CD14-positive monocyte (primary cell): ENCODE measurements at regions not wholly inside any gene's neighbourhood (a gene's known extent, or its start where the extent isn't known, plus 50 kb on each side); places are given as distances from the start of the nearest gene placed in this dataset.

Experiments
- DNase-seq, 3 donors: peaks; one replicate each; pipeline ENCODE4 v3.0.0-alpha.2; 2011 to 2022
- H2AFZ ChIP-seq: 2 replicates; pipeline ENCODE4 v1.6.0; 2012; ENCODE audit warnings: mild to moderate bottlenecking, low read depth, low read length, inconsistent platforms; ENCODE audit not compliant: insufficient read depth, poor library complexity, severe bottlenecking
- H3K27ac ChIP-seq, 2 donors: 1 replicate in 1 of 2; 2 replicates in 1 of 2; pipeline ENCODE4 v1.5.1; 2012 to 2013; ENCODE audit warnings: low read length in 2 of 2, control low read depth in 1 of 2, inconsistent platforms in 1 of 2, low read depth in 1 of 2, mild to moderate bottlenecking in 1 of 2
- H3K27me3 ChIP-seq, 2 donors: one replicate each; pipeline versions ENCODE4 v1.6.0 to v1.6.1; 2011 to 2013; ENCODE audit warnings: low read length in 2 of 2; ENCODE audit not compliant: control insufficient read depth in 2 of 2, insufficient read depth in 2 of 2
- H3K36me3 ChIP-seq, 2 donors: replicated peaks in 1 of 2; 1 replicate in 1 of 2; 2 replicates in 1 of 2; pipeline versions ENCODE4 v1.5.1 to v1.6.1; 2012 to 2013; ENCODE audit warnings: low read length in 2 of 2, control low read depth in 1 of 2, inconsistent platforms in 1 of 2, mild to moderate bottlenecking in 1 of 2; ENCODE audit not compliant: insufficient read depth in 2 of 2, control insufficient read depth in 1 of 2
- H3K4me1 ChIP-seq, 2 donors: 1 replicate in 1 of 2; 2 replicates in 1 of 2; pipeline versions ENCODE4 v1.5.1 to v1.6.1; 2012 to 2013; ENCODE audit warnings: low read length in 2 of 2, control low read depth in 1 of 2, inconsistent platforms in 1 of 2, mild to moderate bottlenecking in 1 of 2, moderate library complexity in 1 of 2; ENCODE audit not compliant: insufficient read depth in 2 of 2, control insufficient read depth in 1 of 2
- H3K4me2 ChIP-seq: replicated peaks from 2 replicates; pipeline ENCODE3; 2012; ENCODE audit warnings: low read length, moderate library complexity, mild to moderate bottlenecking; ENCODE audit not compliant: poor library complexity, severe bottlenecking; ENCODE audit errors: extremely low read depth
- H3K4me3 ChIP-seq, 3 experiments: fragments of 200-600 bp in 1 of 3; sonication (generic) in 1 of 3; replicated peaks in 1 of 3; 1 replicate in 2 of 3; 2 replicates in 1 of 3; pipeline ENCODE4 v1.5.1; 2011 to 2013; ENCODE audit warnings: low read length in 3 of 3, mild to moderate bottlenecking in 3 of 3, control low read depth in 2 of 3, low read depth in 2 of 3, inconsistent platforms in 1 of 3, moderate library complexity in 1 of 3
- H3K79me2 ChIP-seq: 2 replicates; pipeline ENCODE4 v1.6.0; 2012; ENCODE audit warnings: mild to moderate bottlenecking, control low read depth, inconsistent platforms, low read length, moderate library complexity; ENCODE audit not compliant: insufficient read depth
- H3K9ac ChIP-seq: 2 replicates; pipeline ENCODE4 v1.6.0; 2017; ENCODE audit warnings: low read length, mild to moderate bottlenecking; ENCODE audit not compliant: insufficient read depth, poor library complexity, severe bottlenecking
- H3K9me3 ChIP-seq, 2 donors: replicated peaks in 1 of 2; 1 replicate in 1 of 2; 2 replicates in 1 of 2; pipeline versions ENCODE4 v1.5.1 to v1.6.1; 2012 to 2013; ENCODE audit warnings: low read length in 2 of 2, control low read depth in 1 of 2; ENCODE audit not compliant: control insufficient read depth in 1 of 2, insufficient read depth in 1 of 2
- H4K20me1 ChIP-seq: 2 replicates; pipeline ENCODE4 v1.6.0; 2012; ENCODE audit warnings: mild to moderate bottlenecking, low read length, control low read depth, moderate library complexity; ENCODE audit not compliant: insufficient read depth
- H3K27ac Mint-ChIP-seq, 7 donors: one replicate each; pipeline ENCODE4 v1.8.0; 2020; ENCODE audit warnings: mild to moderate bottlenecking in 7 of 7, mixed read lengths in 7 of 7, moderate library complexity in 6 of 7, inconsistent platforms in 2 of 7
- H3K27me3 Mint-ChIP-seq, 3 donors: one replicate each; pipeline ENCODE4 v1.8.0; 2021 to 2022; ENCODE audit warnings: low read depth in 3 of 3, mild to moderate bottlenecking in 3 of 3, mixed read lengths in 3 of 3, moderate library complexity in 3 of 3, inconsistent platforms in 1 of 3
- H3K36me3 Mint-ChIP-seq, 2 donors: one replicate each; pipeline ENCODE4 v1.8.0; 2020; ENCODE audit warnings: mixed read lengths in 2 of 2, inconsistent platforms in 1 of 2, mild to moderate bottlenecking in 1 of 2
- H3K4me1 Mint-ChIP-seq: one replicate; pipeline ENCODE4 v1.8.0; 2020; ENCODE audit warnings: mild to moderate bottlenecking, mixed read lengths
- H3K4me3 Mint-ChIP-seq, 2 donors: one replicate each; pipeline ENCODE4 v1.8.0; 2020; ENCODE audit warnings: mild to moderate bottlenecking in 2 of 2, mixed read lengths in 2 of 2, moderate library complexity in 1 of 2
- H3K9me3 Mint-ChIP-seq, 7 donors: one replicate each; pipeline ENCODE4 v1.8.0; 2020 to 2022; ENCODE audit warnings: mixed read lengths in 7 of 7, mild to moderate bottlenecking in 6 of 7, moderate library complexity in 6 of 7, inconsistent platforms in 2 of 7
- WGBS: methylation state at CpG from one replicate; pipeline ENCODE4 v1.1.5; 2013; ENCODE audit warnings: missing lambda C conversion rate; ENCODE audit not compliant: insufficient coverage; 5-methylcytosine and 5-hydroxymethylcytosine counted together
- intact Hi-C, 2 donors: fragments of 100-400 bp; cut with micrococcal nuclease; formaldehyde crosslinking; loops; one replicate each; pipeline versions ENCODE4 v1.15.0 to v1.15.1; 2023
- TF ChIP-seq, protein P1 (sequence below): fragments of 200-600 bp; IDR thresholded peaks from one replicate; pipeline ENCODE4 v1.8.0; 2022; ENCODE audit warnings: antibody characterized with exemption, mild to moderate bottlenecking

DNA sequence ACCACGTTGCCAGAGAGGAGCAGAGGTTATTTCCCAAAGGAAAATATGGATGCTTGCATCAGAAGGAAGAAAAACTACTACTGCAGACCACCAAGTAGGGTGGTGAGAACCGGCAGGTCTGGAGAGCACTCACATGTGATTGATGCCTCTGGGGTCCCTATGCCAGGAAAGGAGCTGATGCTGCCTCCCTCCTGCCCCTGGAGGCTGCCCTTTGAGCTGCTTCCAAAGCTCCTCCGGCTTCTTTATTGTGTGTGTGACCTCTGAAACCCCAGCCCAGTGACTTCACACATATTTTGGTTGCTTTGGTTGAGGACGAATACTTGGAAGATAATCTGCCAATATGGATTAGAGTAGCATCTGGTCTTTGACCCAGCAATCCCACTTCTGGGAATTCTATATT is 133.4 kb downstream of the AACS start:
- peaks cover 9 to 32% (median 29%) of the 10 kb centered on the region in 3 donors for H3K27me3 Mint-ChIP-seq
- WGBS, result 40% methylated on average over 2 of the region's 4 CpGs

DNA sequence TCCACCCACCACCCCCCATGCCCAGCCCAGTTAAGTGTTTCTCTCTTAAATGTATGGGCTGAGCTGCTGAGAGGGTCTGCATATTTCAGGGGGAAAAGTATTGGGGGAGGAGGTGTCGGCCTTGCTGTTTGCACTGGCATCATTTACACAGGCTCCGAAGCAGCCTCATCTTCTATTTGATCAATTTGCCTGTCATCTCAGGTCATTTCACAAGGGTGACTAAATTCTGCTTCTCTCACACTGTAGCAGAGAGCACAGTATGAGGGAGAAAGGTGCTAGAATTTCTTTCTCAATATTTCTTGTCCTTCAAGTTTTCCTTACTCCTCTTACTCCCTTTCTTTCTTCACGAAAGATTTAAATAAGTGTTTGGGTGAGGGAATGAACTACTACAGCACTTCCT is 135.9 kb downstream of the AACS start:
- DNase-seq, result no peak
- TF ChIP-seq, protein P1, sequence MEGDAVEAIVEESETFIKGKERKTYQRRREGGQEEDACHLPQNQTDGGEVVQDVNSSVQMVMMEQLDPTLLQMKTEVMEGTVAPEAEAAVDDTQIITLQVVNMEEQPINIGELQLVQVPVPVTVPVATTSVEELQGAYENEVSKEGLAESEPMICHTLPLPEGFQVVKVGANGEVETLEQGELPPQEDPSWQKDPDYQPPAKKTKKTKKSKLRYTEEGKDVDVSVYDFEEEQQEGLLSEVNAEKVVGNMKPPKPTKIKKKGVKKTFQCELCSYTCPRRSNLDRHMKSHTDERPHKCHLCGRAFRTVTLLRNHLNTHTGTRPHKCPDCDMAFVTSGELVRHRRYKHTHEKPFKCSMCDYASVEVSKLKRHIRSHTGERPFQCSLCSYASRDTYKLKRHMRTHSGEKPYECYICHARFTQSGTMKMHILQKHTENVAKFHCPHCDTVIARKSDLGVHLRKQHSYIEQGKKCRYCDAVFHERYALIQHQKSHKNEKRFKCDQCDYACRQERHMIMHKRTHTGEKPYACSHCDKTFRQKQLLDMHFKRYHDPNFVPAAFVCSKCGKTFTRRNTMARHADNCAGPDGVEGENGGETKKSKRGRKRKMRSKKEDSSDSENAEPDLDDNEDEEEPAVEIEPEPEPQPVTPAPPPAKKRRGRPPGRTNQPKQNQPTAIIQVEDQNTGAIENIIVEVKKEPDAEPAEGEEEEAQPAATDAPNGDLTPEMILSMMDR, result no peak
- peaks cover 3 to 16% (median 12%) of the 10 kb centered on the region in 3 donors for H3K27me3 Mint-ChIP-seq
- Histone ChIP-seq H3K9ac (no peak overlapping the region), H3K27me3 (peaks cover 0 to 9% of the 10 kb centered on the region in 2 donors), H3K4me3 (no peak overlapping the region), H2AFZ (no peak overlapping the region), H3K4me1 (peaks cover 0 to 8% of the 10 kb centered on the region in 2 donors), H3K79me2 (no peaks in the 10 kb centered on the region), H4K20me1 (no peaks in the 10 kb centered on the region), H3K9me3 (peaks cover 17 to 19% of the 10 kb centered on the region in 2 donors), H3K4me2 (no peak overlapping the region), H3K27ac (no peak overlapping the region), H3K36me3 (no peaks in the 10 kb centered on the region)
- H3K4me1 Mint-ChIP-seq, result peaks cover 8% of the 10 kb centered on the region
- WGBS, result no CpG with 5 or more reads among the region's 3 CpGs
- intact Hi-C loops, result no loop called here
- no peaks in the 10 kb centered on the region for H3K36me3 Mint-ChIP-seq
- H3K9me3 Mint-ChIP-seq, result peaks cover 4 to 33% (median 20%) of the 10 kb centered on the region in 7 donors
- H3K27ac Mint-ChIP-seq, result no peak overlapping the region
- no peak overlapping the region for H3K4me3 Mint-ChIP-seq

More for the DNA sequence above, 133.4 kb downstream of the AACS start:
- no peak for DNase-seq
- Histone ChIP-seq H3K36me3 (no peaks in the 10 kb centered on the region), H3K27me3 (peaks cover under 1 to 22% of the 10 kb centered on the region in 2 donors), H3K4me3 (no peak overlapping the region), H3K4me2 (no peak overlapping the region), H2AFZ (no peak overlapping the region), H3K9ac (no peak overlapping the region), H3K9me3 (peaks cover 17 to 19% of the 10 kb centered on the region in 2 donors), H4K20me1 (no peaks in the 10 kb centered on the region), H3K79me2 (no peaks in the 10 kb centered on the region), H3K4me1 (peaks cover 0 to 8% of the 10 kb centered on the region in 2 donors), H3K27ac (no peak overlapping the region)
- Mint-ChIP-seq H3K4me3 (no peak overlapping the region), H3K4me1 (peaks cover 8% of the 10 kb centered on the region), H3K36me3 (no peaks in the 10 kb centered on the region), H3K27ac (no peak overlapping the region), H3K9me3 (peaks cover 4 to 33% (median 20%) of the 10 kb centered on the region in 7 donors)
- intact Hi-C loops, result no loop called here
- TF ChIP-seq, protein P1, result no peak
